T-helper 2 cell (primary cell): ENCODE measurements at regions not wholly inside any gene's neighbourhood (a gene's known extent, or its start where the extent isn't known, plus 50 kb on each side); places are given as distances from the start of the nearest gene placed in this dataset.

Experiments used
- DNase-seq, 5 experiments: peaks; one replicate each; pipeline versions ENCODE4 v3.0.0 to v3.0.0-alpha.2; 2012 to 2022

GRCh38 chr13:106118996-106119395, 416.5 kb downstream of the EFNB2 start:
- no peak for DNase-seq

GRCh38 chr13:106118050-106118449, 417.4 kb downstream of the EFNB2 start:
- no peak for DNase-seq

- no peak for DNase-seq
Observed at GRCh38 chr13:106117640-106118039, 417.8 kb downstream of the EFNB2 start.

- DNase-seq = no peak
Observed at GRCh38 chr13:106117035-106117434, 418.4 kb downstream of the EFNB2 start.

GRCh38 chr13:106115081-106115480, 420.4 kb downstream of the EFNB2 start:
- no peak for DNase-seq

- DNase-seq = no peak
Observed at GRCh38 chr13:106113796-106114195, 421.7 kb downstream of the EFNB2 start.

- no peak for DNase-seq
Observed at GRCh38 chr13:106112191-106112590, 423.3 kb downstream of the EFNB2 start.

GRCh38 chr13:106110241-106110855, 425.1 kb downstream of the EFNB2 start:
- no peak for DNase-seq

- DNase-seq = no peak
Observed at GRCh38 chr13:106109391-106109791, 426.1 kb downstream of the EFNB2 start.

GRCh38 chr13:106108346-106108745, 427.1 kb downstream of the EFNB2 start:
- DNase-seq = no peak

- no peak for DNase-seq
Observed at GRCh38 chr13:106107061-106107460, 428.4 kb downstream of the EFNB2 start.

- DNase-seq = no peak
Observed at GRCh38 chr13:106105153-106105552, 430.3 kb downstream of the EFNB2 start.

- DNase-seq = no peak
Observed at GRCh38 chr13:106104281-106104901, 431.1 kb downstream of the EFNB2 start.

GRCh38 chr13:106103779-106104178, 431.7 kb downstream of the EFNB2 start:
- no peak for DNase-seq

GRCh38 chr13:106102786-106103185, 432.7 kb downstream of the EFNB2 start:
- DNase-seq = no peak

GRCh38 chr13:106101201-106101600, 434.3 kb downstream of the EFNB2 start:
- DNase-seq = no peak

- no peak for DNase-seq
Observed at GRCh38 chr13:106100171-106100919, 435.1 kb downstream of the EFNB2 start.

- DNase-seq = no peak
Observed at GRCh38 chr13:106099765-106100164, 435.7 kb downstream of the EFNB2 start.

- DNase-seq = no peak
Observed at GRCh38 chr13:106098778-106099177, 436.7 kb downstream of the EFNB2 start.

GRCh38 chr13:106096661-106097092, 438.8 kb downstream of the EFNB2 start:
- no peak for DNase-seq

GRCh38 chr13:106095919-106096318, 439.5 kb downstream of the EFNB2 start:
- no peak for DNase-seq

- DNase-seq = no peak
Observed at GRCh38 chr13:106095406-106095805, 440.1 kb downstream of the EFNB2 start.

GRCh38 chr13:106090001-106090400, 445.5 kb downstream of the EFNB2 start:
- no peak for DNase-seq
